Duodenal mucosa (tissue), 2 donors: ENCODE measurements at regions not wholly inside any gene's neighbourhood (a gene's known extent, or its start where the extent isn't known, plus 50 kb on each side); places are given as distances from the start of the nearest gene placed in this dataset.
"Not testable (repeated sequence)": the region's sequence is repeated elsewhere in the genome, so short reads cannot be mapped to it uniquely, and the experiment has no call there.

ENCODE experiments used
- H3K27ac ChIP-seq: one replicate; pipeline ENCODE4 v1.7.0; 2013; ENCODE audit warnings: low read depth, low read length
- H3K27me3 ChIP-seq, 2 donors: one replicate each; pipeline ENCODE4 v1.7.0; 2013; ENCODE audit warnings: low read length in 2 of 2, control low read depth in 1 of 2; ENCODE audit not compliant: insufficient read depth in 2 of 2, control insufficient read depth in 1 of 2
- H3K36me3 ChIP-seq, 2 donors: one replicate each; pipeline ENCODE4 v1.7.0; 2013; ENCODE audit warnings: low read length in 2 of 2, control low read depth in 1 of 2; ENCODE audit not compliant: insufficient read depth in 2 of 2, control insufficient read depth in 1 of 2
- H3K4me1 ChIP-seq, 2 donors: one replicate each; pipeline ENCODE4 v1.7.0; 2013; ENCODE audit warnings: low read length in 2 of 2, control low read depth in 1 of 2; ENCODE audit not compliant: insufficient read depth in 2 of 2, control insufficient read depth in 1 of 2
- H3K4me3 ChIP-seq, 2 donors: one replicate each; pipeline ENCODE4 v1.7.0; 2013; ENCODE audit warnings: low read length in 2 of 2, low read depth in 1 of 2
- H3K9ac ChIP-seq, 2 donors: one replicate each; pipeline ENCODE4 v1.7.0; 2013; ENCODE audit warnings: low read length in 2 of 2, low read depth in 1 of 2
- H3K9me3 ChIP-seq, 2 donors: one replicate each; pipeline ENCODE4 v1.7.0; 2013; ENCODE audit warnings: low read length in 2 of 2, control low read depth in 1 of 2; ENCODE audit not compliant: control insufficient read depth in 1 of 2

DNA sequence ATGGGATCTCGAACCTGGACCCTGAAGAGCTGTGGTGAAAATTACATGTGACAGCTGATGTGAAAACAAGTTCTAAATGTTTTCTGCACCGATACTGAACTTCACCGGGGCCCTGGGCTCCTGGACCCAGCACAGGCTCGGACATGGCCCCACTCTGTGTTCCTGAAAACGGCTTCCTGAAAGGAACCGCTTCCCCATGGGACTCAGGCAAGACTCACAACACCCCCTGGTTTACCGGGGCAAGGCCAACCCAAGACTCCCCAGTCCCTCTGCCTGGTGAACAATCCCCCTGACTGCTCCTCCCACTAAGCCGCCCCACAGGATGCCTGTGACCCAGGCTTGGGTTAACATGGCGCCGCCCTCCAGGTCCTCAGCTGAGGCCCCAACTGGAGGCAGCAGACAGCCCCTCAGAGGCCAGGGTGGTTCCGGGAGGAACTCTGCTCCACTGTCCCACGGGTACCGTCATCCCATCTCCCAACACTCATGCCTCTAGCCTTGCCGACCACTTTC is 124.5 kb upstream of the FOXD4L5 start:
- no peaks in the 10 kb centered on the region for H3K36me3 ChIP-seq
- no peaks in the 10 kb centered on the region for H3K4me1 ChIP-seq
- H3K4me3 ChIP-seq: no peak overlapping the region
- no peaks in the 10 kb centered on the region for H3K27me3 ChIP-seq
- H3K9me3 ChIP-seq: peaks cover 0 to 21% of the 10 kb centered on the region in 2 donors
- no peak overlapping the region for H3K9ac ChIP-seq
- H3K27ac ChIP-seq: no peak overlapping the region

DNA sequence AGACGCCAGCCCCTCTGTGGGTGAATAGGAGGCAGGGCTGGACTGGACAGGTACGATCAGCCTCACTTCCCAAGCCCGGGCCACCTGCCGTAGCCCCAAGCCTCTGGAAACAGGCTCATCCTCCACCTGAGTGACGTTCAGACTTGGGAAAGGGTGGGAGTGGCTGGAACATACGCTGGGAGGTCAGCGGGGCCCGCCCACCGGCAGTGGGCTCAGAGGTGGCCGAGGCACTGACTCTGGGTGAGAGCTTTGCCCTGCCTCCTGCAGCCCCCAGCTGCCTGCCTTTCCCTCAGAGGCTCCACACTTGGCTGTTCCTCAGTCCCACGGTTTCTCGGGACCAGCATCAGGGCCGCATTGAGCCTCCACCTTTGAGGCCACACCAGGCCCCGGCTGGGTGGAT is 123.8 kb upstream of the FOXD4L5 start:
- not testable (repeated sequence) for H3K27ac ChIP-seq, H3K4me1 ChIP-seq, H3K9ac ChIP-seq, H3K36me3 ChIP-seq, H3K27me3 ChIP-seq, H3K4me3 ChIP-seq
- H3K9me3 ChIP-seq: peaks cover 0 to 19% of the 10 kb centered on the region in 2 donors

GRCh38 chr9:65406625-65407024 is 121.6 kb upstream of the FOXD4L5 start:
- H3K27ac ChIP-seq, H3K4me3 ChIP-seq, H3K27me3 ChIP-seq, H3K36me3 ChIP-seq, H3K9ac ChIP-seq, H3K4me1 ChIP-seq: not testable (repeated sequence)
- peaks cover 0 to 13% of the 10 kb centered on the region in 2 donors for H3K9me3 ChIP-seq

DNA sequence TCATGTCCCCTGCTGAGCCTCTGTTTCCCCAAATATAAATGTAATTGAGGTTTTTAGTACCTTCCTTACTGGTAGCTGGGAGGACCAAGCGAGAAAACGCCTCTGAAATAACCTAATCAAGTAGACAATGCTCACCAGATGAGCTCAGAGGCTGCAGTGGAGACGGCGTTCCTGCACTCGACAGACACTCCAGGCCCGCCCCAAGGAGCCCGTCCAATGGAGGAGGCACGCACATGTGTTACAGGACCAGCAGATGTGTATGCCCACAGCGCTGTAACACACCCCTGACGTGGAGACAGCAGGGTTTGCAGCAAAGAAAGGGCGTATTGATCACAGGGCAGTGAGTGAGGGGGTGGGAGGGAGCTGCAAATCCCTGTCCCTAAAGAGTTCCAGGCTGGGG is 120.8 kb upstream of the FOXD4L5 start:
- H3K9me3 ChIP-seq: peaks cover 0 to 13% of the 10 kb centered on the region in 2 donors
- H3K9ac ChIP-seq, H3K4me3 ChIP-seq, H3K36me3 ChIP-seq, H3K27me3 ChIP-seq, H3K4me1 ChIP-seq, H3K27ac ChIP-seq: not testable (repeated sequence)

DNA sequence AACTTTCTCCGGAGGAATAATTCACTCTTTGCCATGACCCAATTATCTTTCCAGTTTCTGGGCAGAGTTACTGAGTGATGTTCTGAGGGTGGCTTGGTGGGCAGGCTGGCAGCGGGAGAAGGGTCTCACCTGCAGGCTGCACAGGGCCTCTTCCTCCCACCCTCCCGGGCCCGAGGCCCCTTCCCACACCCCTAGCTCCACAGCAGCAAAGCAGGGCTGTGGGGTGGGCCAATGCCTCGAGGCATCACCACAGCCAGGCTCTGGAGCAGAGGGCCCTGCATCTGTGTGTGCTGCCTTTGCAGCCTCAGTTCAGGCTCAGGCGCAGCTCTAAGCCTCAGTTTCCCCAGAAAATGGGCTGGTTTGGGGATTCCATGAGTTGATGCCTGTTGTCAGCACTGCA is 120.2 kb upstream of the FOXD4L5 start:
- Histone ChIP-seq H3K9me3 (peaks cover 0 to 14% of the 10 kb centered on the region in 2 donors), H3K27me3 (no peaks in the 10 kb centered on the region), H3K9ac (no peak overlapping the region), H3K4me1 (no peaks in the 10 kb centered on the region), H3K36me3 (no peaks in the 10 kb centered on the region), H3K27ac (no peak overlapping the region), H3K4me3 (no peak overlapping the region)

- H3K36me3 ChIP-seq: no peaks in the 10 kb centered on the region
- no peaks in the 10 kb centered on the region for H3K4me1 ChIP-seq
- H3K27ac ChIP-seq: no peak overlapping the region
- H3K9ac ChIP-seq: no peak overlapping the region
- no peaks in the 10 kb centered on the region for H3K27me3 ChIP-seq
- no peak overlapping the region for H3K4me3 ChIP-seq
- peaks cover 0 to 9% of the 10 kb centered on the region in 2 donors for H3K9me3 ChIP-seq
Measured at GRCh38 chr9:65404232-65405006, 119.4 kb upstream of the FOXD4L5 start.

GRCh38 chr9:65403721-65404120 is 118.7 kb upstream of the FOXD4L5 start:
- Histone ChIP-seq H3K27ac (no peak overlapping the region), H3K4me1 (no peaks in the 10 kb centered on the region), H3K9me3 (peaks cover 0 to 9% of the 10 kb centered on the region in 2 donors), H3K27me3 (no peaks in the 10 kb centered on the region), H3K9ac (no peak overlapping the region), H3K36me3 (no peaks in the 10 kb centered on the region), H3K4me3 (no peak overlapping the region)

- not testable (repeated sequence) for H3K27ac ChIP-seq, H3K27me3 ChIP-seq, H3K36me3 ChIP-seq, H3K4me3 ChIP-seq, H3K9ac ChIP-seq, H3K9me3 ChIP-seq, H3K4me1 ChIP-seq
Measured at GRCh38 chr9:65403072-65403471, 118.1 kb upstream of the FOXD4L5 start.

DNA sequence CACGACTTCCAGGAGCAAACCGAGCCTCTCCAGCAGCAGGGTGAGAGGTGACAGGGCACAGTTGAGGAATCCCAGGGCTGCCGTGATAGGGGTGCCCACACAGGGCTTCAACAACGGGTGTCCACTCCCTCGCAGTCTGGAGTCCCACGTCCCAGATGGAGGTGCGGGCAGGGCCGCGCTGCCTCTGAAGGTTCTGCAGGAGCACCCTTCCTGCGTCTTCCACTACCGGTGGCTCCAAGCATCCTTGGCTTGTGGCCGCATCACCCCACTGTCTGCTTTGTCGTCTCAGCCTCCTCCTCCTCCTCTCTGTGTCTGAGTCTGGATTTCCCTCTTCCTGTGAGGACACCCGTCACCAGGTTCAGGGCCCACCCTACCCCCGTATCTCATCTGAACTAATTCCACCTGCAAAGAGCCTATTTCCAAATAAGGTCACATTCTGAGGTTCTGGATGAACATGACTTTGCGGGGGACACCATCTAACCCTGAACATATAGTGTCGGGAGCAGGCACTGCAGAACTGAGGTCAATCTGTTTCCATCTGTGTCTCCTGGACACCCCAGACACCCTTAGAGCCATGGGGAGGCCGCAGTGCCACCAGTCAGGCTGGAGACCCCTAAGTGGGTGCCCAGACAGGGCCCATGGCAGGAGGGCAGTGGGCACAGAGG is 117.3 kb upstream of the FOXD4L5 start:
- not testable (repeated sequence) for H3K4me3 ChIP-seq, H3K9me3 ChIP-seq, H3K27ac ChIP-seq, H3K36me3 ChIP-seq, H3K4me1 ChIP-seq, H3K9ac ChIP-seq, H3K27me3 ChIP-seq

- H3K4me1 ChIP-seq, H3K27ac ChIP-seq, H3K4me3 ChIP-seq, H3K9me3 ChIP-seq, H3K27me3 ChIP-seq, H3K36me3 ChIP-seq, H3K9ac ChIP-seq: not testable (repeated sequence)
Measured at GRCh38 chr9:65401456-65402045, 116.5 kb upstream of the FOXD4L5 start.
